Fibroblast of mammary gland (primary cell): ENCODE measurements at regions not wholly inside any gene's neighbourhood (a gene's known extent, or its start where the extent isn't known, plus 50 kb on each side); places are given as distances from the start of the nearest gene placed in this dataset.

Experiments used
- DNase-seq: peaks from one replicate; pipeline ENCODE4 v3.0.0-alpha.2; 2010; ENCODE audit warnings: low read depth
- H3K4me3 ChIP-seq: 2 replicates; pipeline ENCODE4 v1.5.1; 2011; ENCODE audit warnings: low read depth, mild to moderate bottlenecking, low read length, moderate library complexity; ENCODE audit not compliant: control insufficient read depth
- TF ChIP-seq, protein P1 (sequence below): conservative IDR thresholded peaks from 2 replicates; pipeline ENCODE4 v1.5.1; 2011; ENCODE audit warnings: low read depth, low read length, inconsistent platforms; ENCODE audit not compliant: control insufficient read depth, insufficient read depth

DNA sequence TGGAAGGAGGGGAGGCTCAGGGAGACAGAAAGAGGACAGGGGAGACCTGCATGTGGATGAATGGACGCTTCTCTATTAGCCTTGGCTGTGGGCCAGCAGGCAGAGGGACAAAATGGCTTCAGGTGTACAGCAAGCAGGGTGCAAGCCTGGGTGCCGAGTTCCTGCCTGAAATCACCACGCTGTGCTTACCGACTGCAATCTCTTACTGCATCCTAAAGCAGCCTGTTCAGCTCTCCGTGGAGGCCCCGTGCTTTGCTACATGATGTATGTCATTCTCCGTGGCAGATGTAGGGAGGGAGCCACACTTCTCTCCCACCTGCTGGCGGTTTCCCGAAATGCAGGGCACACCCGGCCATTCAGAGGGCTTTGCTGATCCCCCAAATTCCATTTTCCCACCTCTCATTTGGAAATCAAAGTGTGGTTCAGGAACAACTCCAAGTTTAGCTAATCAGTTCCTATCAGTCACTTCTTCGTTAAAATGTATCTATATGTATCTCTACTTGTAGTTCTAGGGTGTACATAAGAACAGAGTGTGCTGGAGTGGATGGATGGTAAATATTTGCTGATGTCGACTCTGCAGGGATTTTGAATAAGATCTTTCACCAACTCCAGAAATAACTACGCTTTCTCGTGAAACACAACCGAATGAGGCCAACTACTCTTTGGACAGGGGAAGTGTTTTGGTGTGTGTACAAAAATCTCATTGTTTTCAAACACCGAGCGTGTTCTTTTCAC is 122.3 kb upstream of the BACE2 start:
- no peak overlapping the region for H3K4me3 ChIP-seq
- DNase-seq: no peak
- TF ChIP-seq, protein P1, sequence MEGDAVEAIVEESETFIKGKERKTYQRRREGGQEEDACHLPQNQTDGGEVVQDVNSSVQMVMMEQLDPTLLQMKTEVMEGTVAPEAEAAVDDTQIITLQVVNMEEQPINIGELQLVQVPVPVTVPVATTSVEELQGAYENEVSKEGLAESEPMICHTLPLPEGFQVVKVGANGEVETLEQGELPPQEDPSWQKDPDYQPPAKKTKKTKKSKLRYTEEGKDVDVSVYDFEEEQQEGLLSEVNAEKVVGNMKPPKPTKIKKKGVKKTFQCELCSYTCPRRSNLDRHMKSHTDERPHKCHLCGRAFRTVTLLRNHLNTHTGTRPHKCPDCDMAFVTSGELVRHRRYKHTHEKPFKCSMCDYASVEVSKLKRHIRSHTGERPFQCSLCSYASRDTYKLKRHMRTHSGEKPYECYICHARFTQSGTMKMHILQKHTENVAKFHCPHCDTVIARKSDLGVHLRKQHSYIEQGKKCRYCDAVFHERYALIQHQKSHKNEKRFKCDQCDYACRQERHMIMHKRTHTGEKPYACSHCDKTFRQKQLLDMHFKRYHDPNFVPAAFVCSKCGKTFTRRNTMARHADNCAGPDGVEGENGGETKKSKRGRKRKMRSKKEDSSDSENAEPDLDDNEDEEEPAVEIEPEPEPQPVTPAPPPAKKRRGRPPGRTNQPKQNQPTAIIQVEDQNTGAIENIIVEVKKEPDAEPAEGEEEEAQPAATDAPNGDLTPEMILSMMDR: no peak

DNA sequence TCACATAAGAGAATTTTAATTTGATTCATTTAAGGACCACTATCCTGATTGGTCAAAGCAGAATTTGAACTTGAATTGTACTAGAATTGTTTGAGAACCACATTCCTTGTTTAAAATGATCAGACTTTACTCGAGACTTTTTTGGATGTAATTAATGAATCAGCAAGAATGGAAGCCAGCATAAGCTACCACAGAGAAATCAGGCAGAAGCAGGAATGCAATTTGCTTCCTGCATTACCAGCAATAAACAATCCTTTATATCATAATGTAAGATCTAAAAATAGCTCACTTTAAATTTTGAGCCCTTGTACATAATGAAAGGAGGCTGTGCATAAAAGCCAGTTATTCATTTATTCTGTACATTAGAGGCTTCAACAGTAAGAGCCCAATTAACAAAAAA is 119.8 kb upstream of the BACE2 start:
- DNase-seq: no peak
- TF ChIP-seq, protein P1: no peak
- no peak overlapping the region for H3K4me3 ChIP-seq

DNA sequence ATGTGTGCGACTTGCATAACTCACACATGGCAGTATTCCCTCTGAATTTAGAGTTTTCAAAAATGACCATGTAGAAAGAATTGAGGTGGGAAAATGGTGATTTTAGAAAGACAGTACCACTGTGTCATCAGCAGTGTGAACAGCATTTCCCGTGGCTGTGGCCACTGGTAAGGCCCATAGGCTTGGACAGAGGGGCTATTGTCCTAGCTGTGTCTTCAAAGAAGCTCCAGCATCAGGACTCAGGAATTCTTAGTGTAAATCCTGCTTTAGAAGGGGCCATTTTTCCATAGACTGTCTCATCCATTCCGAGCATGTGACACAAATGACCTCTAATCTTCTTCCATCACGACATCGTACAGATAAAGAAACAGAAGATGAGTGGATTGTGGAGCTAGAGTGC is 119.3 kb upstream of the BACE2 start:
- TF ChIP-seq, protein P1: no peak
- no peak for DNase-seq
- H3K4me3 ChIP-seq: no peak overlapping the region

DNA sequence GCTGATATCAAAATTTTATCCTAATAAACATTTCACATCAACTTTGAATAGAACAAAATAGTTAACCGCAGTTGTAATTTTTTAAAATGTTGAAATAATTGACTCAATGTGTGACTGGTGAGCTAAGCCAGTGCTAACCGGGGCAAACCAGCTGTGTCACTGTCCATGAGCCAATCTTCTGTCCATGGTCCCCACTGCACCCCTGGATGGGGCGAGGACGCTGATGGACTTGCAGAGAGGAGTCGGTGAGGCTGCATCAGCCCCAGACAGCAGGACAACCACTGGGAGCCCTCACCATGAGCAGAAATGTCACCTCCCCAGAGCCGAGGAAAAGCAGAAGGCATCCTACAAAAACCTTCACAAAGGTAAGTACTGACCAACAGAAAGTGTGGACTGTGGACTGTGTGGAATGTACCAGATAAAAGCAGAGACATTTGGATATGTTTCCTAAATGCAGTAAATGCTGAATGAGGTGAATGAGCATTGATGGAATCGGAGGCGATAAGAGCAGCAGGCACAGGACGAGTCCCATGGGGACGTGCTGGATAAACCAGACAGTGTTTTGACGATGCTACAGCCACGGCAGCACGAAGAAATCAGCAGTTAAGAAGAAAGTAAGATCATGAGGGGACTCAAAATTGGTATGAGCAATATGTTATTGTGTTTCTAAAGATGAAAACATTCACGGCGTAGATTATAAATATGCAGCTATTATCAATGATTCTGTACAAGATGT is 115.0 kb upstream of the BACE2 start:
- TF ChIP-seq, protein P1: no peak

DNA sequence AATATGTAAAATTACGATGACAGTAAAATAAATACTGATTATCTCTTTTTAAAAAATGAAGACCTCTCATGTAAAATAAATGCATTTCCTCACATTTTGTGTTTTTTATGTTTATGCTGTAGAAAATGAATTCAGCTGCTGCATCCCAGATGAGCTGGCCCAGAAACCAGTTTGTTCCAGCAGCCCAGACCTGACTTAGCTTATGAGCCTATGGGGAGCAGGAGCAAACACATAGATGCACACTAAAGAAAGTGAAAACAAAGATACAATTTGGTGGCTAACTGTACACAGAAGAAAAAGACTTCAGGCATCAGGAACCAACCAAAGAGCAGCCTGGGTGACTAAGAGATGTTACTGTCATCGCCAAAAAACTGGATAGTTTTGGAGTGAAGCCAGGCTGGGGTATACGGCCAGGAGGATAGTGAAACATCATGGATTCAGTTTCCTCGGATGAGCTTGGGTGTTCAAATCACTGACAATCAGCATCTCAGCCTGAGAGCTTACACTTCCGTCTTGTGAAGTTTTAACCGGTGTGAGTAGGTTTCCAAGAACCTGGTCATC is 113.9 kb upstream of the BACE2 start:
- DNase-seq: no peak
- TF ChIP-seq, protein P1: no peak
- H3K4me3 ChIP-seq: no peak overlapping the region

More for the DNA sequence above, 115.0 kb upstream of the BACE2 start:
- H3K4me3 ChIP-seq: no peak overlapping the region
- DNase-seq: no peak

DNA sequence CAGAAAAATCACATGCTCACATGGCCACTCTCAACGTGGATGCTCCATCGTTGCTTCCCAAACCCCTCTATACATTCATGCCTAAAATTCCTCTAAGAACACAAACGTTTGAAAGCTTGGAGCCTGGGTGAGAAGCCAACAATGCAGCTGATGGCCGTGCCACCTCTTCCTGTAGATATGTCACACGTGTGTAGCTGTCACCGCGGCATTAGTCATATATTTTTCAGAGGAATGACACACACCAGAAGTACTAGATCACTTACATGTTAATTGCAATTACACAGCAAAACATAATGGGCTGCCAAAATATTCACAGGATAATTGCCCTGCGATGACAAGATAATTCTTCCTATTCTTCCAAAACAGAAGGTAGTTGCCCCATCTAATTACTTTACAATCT is 112.7 kb upstream of the BACE2 start:
- DNase-seq: no peak
- TF ChIP-seq, protein P1: no peak

More for the DNA sequence above, 112.7 kb upstream of the BACE2 start:
- no peak overlapping the region for H3K4me3 ChIP-seq
